Neuronal stem cell (in vitro differentiated cells): ENCODE measurements at regions not wholly inside any gene's neighbourhood (a gene's known extent, or its start where the extent isn't known, plus 50 kb on each side); places are given as distances from the start of the nearest gene placed in this dataset.

ENCODE experiments used
- DNase-seq: peaks from one replicate; pipeline ENCODE4 v3.0.0-alpha.2; 2013; ENCODE audit warnings: low spot score
- H2AFZ ChIP-seq: one replicate; pipeline ENCODE4 v1.6.1; 2013; ENCODE audit warnings: mild to moderate bottlenecking, low read length, inconsistent platforms
- H2AK5ac ChIP-seq: 2 replicates; pipeline ENCODE4 v1.6.1; 2013; ENCODE audit warnings: low read depth, mild to moderate bottlenecking, inconsistent platforms, low read length, moderate library complexity, mixed read lengths
- H2BK120ac ChIP-seq: 2 replicates; pipeline ENCODE4 v1.6.1; 2013; ENCODE audit warnings: low read depth, mild to moderate bottlenecking, inconsistent platforms, low read length, moderate library complexity, mixed read lengths
- H2BK12ac ChIP-seq: one replicate; pipeline ENCODE4 v1.6.1; 2013; ENCODE audit warnings: low read length, inconsistent platforms
- H2BK15ac ChIP-seq: 2 replicates; pipeline ENCODE4 v1.6.1; 2013; ENCODE audit warnings: mild to moderate bottlenecking, low read length, inconsistent platforms, mixed read lengths
- H2BK5ac ChIP-seq: one replicate; pipeline ENCODE4 v1.6.1; 2013; ENCODE audit warnings: inconsistent platforms, mild to moderate bottlenecking, low read length, moderate library complexity
- H3K14ac ChIP-seq: one replicate; pipeline ENCODE4 v1.6.1; 2013; ENCODE audit warnings: low read length, inconsistent platforms
- H3K18ac ChIP-seq: 2 replicates; pipeline ENCODE4 v1.6.1; 2013; ENCODE audit warnings: low read length, inconsistent platforms
- H3K23ac ChIP-seq: 2 replicates; pipeline ENCODE4 v1.6.1; 2013; ENCODE audit warnings: low read depth, mild to moderate bottlenecking, mixed read lengths, low read length, inconsistent platforms; ENCODE audit not compliant: poor library complexity
- H3K27ac ChIP-seq: replicated peaks from 3 replicates; pipeline ENCODE4 v1.5.1; 2013; ENCODE audit warnings: low read length, inconsistent platforms
- H3K27me3 ChIP-seq, 3 experiments: 2 replicates each; pipeline ENCODE4 v1.6.1; 2013; ENCODE audit warnings: low read length in 3 of 3, mild to moderate bottlenecking in 2 of 3, inconsistent platforms in 1 of 3, low read depth in 1 of 3, mixed read lengths in 1 of 3, moderate library complexity in 1 of 3; ENCODE audit not compliant: control insufficient read depth in 3 of 3, insufficient read depth in 3 of 3
- H3K36me3 ChIP-seq, 2 donors: replicated peaks in 1 of 2; 2 replicates each; pipeline ENCODE4 v1.6.1; 2013; ENCODE audit warnings: low read length in 2 of 2; ENCODE audit not compliant: control insufficient read depth in 2 of 2, insufficient read depth in 2 of 2
- H3K4ac ChIP-seq: 2 replicates; pipeline ENCODE4 v1.6.1; 2013; ENCODE audit warnings: inconsistent platforms, mild to moderate bottlenecking, low read length, moderate library complexity
- H3K4me1 ChIP-seq, 2 donors: 1 replicate in 1 of 2; 2 replicates in 1 of 2; pipeline ENCODE4 v1.6.1; 2013; ENCODE audit warnings: low read length in 2 of 2, low read depth in 1 of 2; ENCODE audit not compliant: control insufficient read depth in 2 of 2, insufficient read depth in 1 of 2
- H3K4me2 ChIP-seq: one replicate; pipeline ENCODE4 v1.6.1; 2013; ENCODE audit warnings: mild to moderate bottlenecking, low read length, inconsistent platforms; ENCODE audit not compliant: insufficient read depth, poor library complexity, severe bottlenecking
- H3K4me3 ChIP-seq, 2 donors: 2 replicates each; pipeline ENCODE4 v1.5.1; 2013; ENCODE audit warnings: low read length in 2 of 2, mild to moderate bottlenecking in 2 of 2, inconsistent platforms in 1 of 2, moderate library complexity in 1 of 2
- H3K79me1 ChIP-seq: one replicate; pipeline ENCODE4 v1.6.1; 2013; ENCODE audit warnings: low read depth, mild to moderate bottlenecking, inconsistent platforms, low read length, moderate library complexity
- H3K9ac ChIP-seq: one replicate; pipeline ENCODE4 v1.6.1; 2013; ENCODE audit warnings: mild to moderate bottlenecking, low read depth, low read length, inconsistent platforms; ENCODE audit not compliant: poor library complexity
- H3K9me3 ChIP-seq, 2 donors: replicated peaks in 1 of 2; 2 replicates each; pipeline versions ENCODE3 to v1.6.1; 2013; ENCODE audit warnings: low read length in 2 of 2, mild to moderate bottlenecking in 2 of 2, inconsistent platforms in 1 of 2, low read depth in 1 of 2, mixed read lengths in 1 of 2, moderate library complexity in 1 of 2; ENCODE audit not compliant: control insufficient read depth in 2 of 2, insufficient read depth in 1 of 2
- H4K8ac ChIP-seq: one replicate; pipeline ENCODE4 v1.6.1; 2013; ENCODE audit warnings: low read depth, mild to moderate bottlenecking, inconsistent platforms, low read length, moderate library complexity
- H4K91ac ChIP-seq: one replicate; pipeline ENCODE4 v1.6.1; 2013; ENCODE audit warnings: low read length, low read depth, mild to moderate bottlenecking, inconsistent platforms; ENCODE audit not compliant: poor library complexity
- WGBS, 2 donors: extraction: QIAGEN DNeasy Blood & Tissue Kit; methylation state at CpG; one replicate each; pipeline ENCODE4 v1.1.7; 2013; ENCODE audit warnings: missing lambda C conversion rate in 2 of 2, mixed read lengths in 1 of 2; ENCODE audit not compliant: insufficient read length in 2 of 2, insufficient replicate concordance in 1 of 2; ENCODE audit errors: extremely low coverage in 2 of 2; 5-methylcytosine and 5-hydroxymethylcytosine counted together

GRCh38 chr4:135357091-135357490 is 1155.5 kb upstream of the PABPC4L start:
- H2BK120ac ChIP-seq = no peak overlapping the region
- no peak overlapping the region for H2BK5ac ChIP-seq
- no peaks in the 10 kb centered on the region for H3K79me1 ChIP-seq
- no peak overlapping the region for H3K14ac ChIP-seq
- H2AK5ac ChIP-seq = no peak overlapping the region
- H3K4me2 ChIP-seq = no peak overlapping the region
- H2BK15ac ChIP-seq = no peak overlapping the region
- no peak overlapping the region for H3K9ac ChIP-seq
- no peak overlapping the region for H2AFZ ChIP-seq
- H2BK12ac ChIP-seq = no peak overlapping the region
- no peak overlapping the region for H3K4me3 ChIP-seq
- no peak overlapping the region for H4K8ac ChIP-seq
- no peak overlapping the region for H3K4ac ChIP-seq
- no peak overlapping the region for H3K27ac ChIP-seq
- H4K91ac ChIP-seq = no peak overlapping the region
- H3K4me1 ChIP-seq = peaks cover 0 to 3% of the 10 kb centered on the region in 2 donors
- H3K9me3 ChIP-seq = no peaks in the 10 kb centered on the region
- H3K27me3 ChIP-seq = no peaks in the 10 kb centered on the region
- H3K18ac ChIP-seq = no peak overlapping the region
- H3K36me3 ChIP-seq = no peaks in the 10 kb centered on the region
- no peak for DNase-seq
- WGBS, 2 donors = no CpG with 5 or more reads among the region's 1 CpG
- H3K23ac ChIP-seq = no peak overlapping the region

- no peaks in the 10 kb centered on the region for H3K79me1 ChIP-seq
- H2BK15ac ChIP-seq = no peak overlapping the region
- H3K27me3 ChIP-seq = no peaks in the 10 kb centered on the region
- H2BK120ac ChIP-seq = no peak overlapping the region
- H3K23ac ChIP-seq = no peak overlapping the region
- H3K4me1 ChIP-seq = peaks cover 0 to 3% of the 10 kb centered on the region in 2 donors
- no peak for DNase-seq
- no peak overlapping the region for H3K14ac ChIP-seq
- no peaks in the 10 kb centered on the region for H3K36me3 ChIP-seq
- no peak overlapping the region for H3K9ac ChIP-seq
- no peak overlapping the region for H3K4ac ChIP-seq
- H2AK5ac ChIP-seq = no peak overlapping the region
- H3K18ac ChIP-seq = no peak overlapping the region
- no peak overlapping the region for H2BK12ac ChIP-seq
- H2BK5ac ChIP-seq = no peak overlapping the region
- no peak overlapping the region for H3K4me2 ChIP-seq
- H3K27ac ChIP-seq = no peak overlapping the region
- H3K9me3 ChIP-seq = no peaks in the 10 kb centered on the region
- H4K8ac ChIP-seq = no peak overlapping the region
- no peak overlapping the region for H4K91ac ChIP-seq
- H2AFZ ChIP-seq = peak overlapping the region; percentile 80
- no peak overlapping the region for H3K4me3 ChIP-seq
- WGBS, 2 donors = no CpG with 5 or more reads among the region's 1 CpG
These were observed 1153.3 kb upstream of the PABPC4L start for GRCh38 chr4:135354876-135355275.

- H3K27me3 ChIP-seq = no peaks in the 10 kb centered on the region
- no peak for DNase-seq
- peaks cover 0 to 3% of the 10 kb centered on the region in 2 donors for H3K4me1 ChIP-seq
- H2BK12ac ChIP-seq = no peak overlapping the region
- no peak overlapping the region for H3K18ac ChIP-seq
- no peak overlapping the region for H3K14ac ChIP-seq
- H3K4ac ChIP-seq = no peak overlapping the region
- no peak overlapping the region for H3K4me2 ChIP-seq
- no peak overlapping the region for H3K9ac ChIP-seq
- H3K27ac ChIP-seq = no peak overlapping the region
- H2BK120ac ChIP-seq = no peak overlapping the region
- no peaks in the 10 kb centered on the region for H3K9me3 ChIP-seq
- no peak overlapping the region for H4K8ac ChIP-seq
- no peaks in the 10 kb centered on the region for H3K79me1 ChIP-seq
- H2AFZ ChIP-seq = no peak overlapping the region
- no peaks in the 10 kb centered on the region for H3K36me3 ChIP-seq
- WGBS, 2 donors = no CpG with 5 or more reads among the region's 3 CpGs
- no peak overlapping the region for H4K91ac ChIP-seq
- no peak overlapping the region for H2BK15ac ChIP-seq
- no peak overlapping the region for H3K23ac ChIP-seq
- no peak overlapping the region for H2BK5ac ChIP-seq
- H2AK5ac ChIP-seq = no peak overlapping the region
- H3K4me3 ChIP-seq = no peak overlapping the region
These were observed 1151.4 kb upstream of the PABPC4L start for GRCh38 chr4:135353008-135353407.

- H2BK5ac ChIP-seq = no peak overlapping the region
- no peak overlapping the region for H2BK120ac ChIP-seq
- H2BK15ac ChIP-seq = no peak overlapping the region
- no peak overlapping the region for H2AFZ ChIP-seq
- H3K36me3 ChIP-seq = no peaks in the 10 kb centered on the region
- H4K91ac ChIP-seq = no peak overlapping the region
- no CpG with 5 or more reads among the region's 2 CpGs for WGBS, 2 donors
- H3K18ac ChIP-seq = no peak overlapping the region
- H3K4me1 ChIP-seq = no peaks in the 10 kb centered on the region
- no peak overlapping the region for H3K4ac ChIP-seq
- H3K9ac ChIP-seq = no peak overlapping the region
- DNase-seq = no peak
- no peaks in the 10 kb centered on the region for H3K9me3 ChIP-seq
- H3K14ac ChIP-seq = no peak overlapping the region
- H3K79me1 ChIP-seq = no peaks in the 10 kb centered on the region
- no peak overlapping the region for H3K4me3 ChIP-seq
- H3K27ac ChIP-seq = no peak overlapping the region
- no peaks in the 10 kb centered on the region for H3K27me3 ChIP-seq
- no peak overlapping the region for H2AK5ac ChIP-seq
- no peak overlapping the region for H4K8ac ChIP-seq
- no peak overlapping the region for H3K4me2 ChIP-seq
- no peak overlapping the region for H3K23ac ChIP-seq
- H2BK12ac ChIP-seq = no peak overlapping the region
These were observed 1142.9 kb upstream of the PABPC4L start for GRCh38 chr4:135344492-135344891.
